Ovary (tissue), 3 donors: ENCODE measurements at regions not wholly inside any gene's neighbourhood (a gene's known extent, or its start where the extent isn't known, plus 50 kb on each side); places are given as distances from the start of the nearest gene placed in this dataset.

Experiments used
- POLR2A ChIP-seq: fragments of 450-650 bp; IDR thresholded peaks from one replicate; pipeline ENCODE4 v1.6.1; 2017; ENCODE audit warnings: antibody characterized with exemption, mild to moderate bottlenecking, moderate library complexity
- TF ChIP-seq, protein P1 (sequence below), 3 donors: fragments of 450-650 bp in 2 of 3; fragments of 200-600 bp in 1 of 3; IDR thresholded peaks; one replicate each; pipeline versions ENCODE4 v1.5.1 to v1.8.0; 2016 to 2022; ENCODE audit warnings: antibody characterized with exemption in 3 of 3, mild to moderate bottlenecking in 1 of 3
- donor health status: DM: no; HTN: no; CAD: no.

DNA sequence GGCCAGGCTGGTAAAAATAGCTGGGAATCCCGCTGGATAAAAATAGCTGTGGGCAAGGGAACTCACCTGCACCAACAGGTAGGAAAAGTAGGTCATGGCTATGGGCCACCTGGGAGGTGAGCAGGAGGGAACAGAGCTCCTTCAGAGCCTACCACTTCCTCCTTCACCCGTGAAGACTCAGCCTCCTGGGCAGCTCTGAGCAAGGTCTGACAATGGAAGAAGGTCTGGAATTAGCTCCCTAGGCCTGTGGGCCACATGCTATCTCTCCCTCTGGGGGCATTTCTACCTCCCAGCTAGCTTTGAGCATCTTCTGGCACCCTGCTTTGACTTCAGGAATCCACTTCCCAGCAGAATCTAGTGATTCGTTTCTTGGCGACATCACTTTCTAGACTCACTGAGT is 153.9 kb downstream of the MRPL14 start:
- TF ChIP-seq, protein P1, sequence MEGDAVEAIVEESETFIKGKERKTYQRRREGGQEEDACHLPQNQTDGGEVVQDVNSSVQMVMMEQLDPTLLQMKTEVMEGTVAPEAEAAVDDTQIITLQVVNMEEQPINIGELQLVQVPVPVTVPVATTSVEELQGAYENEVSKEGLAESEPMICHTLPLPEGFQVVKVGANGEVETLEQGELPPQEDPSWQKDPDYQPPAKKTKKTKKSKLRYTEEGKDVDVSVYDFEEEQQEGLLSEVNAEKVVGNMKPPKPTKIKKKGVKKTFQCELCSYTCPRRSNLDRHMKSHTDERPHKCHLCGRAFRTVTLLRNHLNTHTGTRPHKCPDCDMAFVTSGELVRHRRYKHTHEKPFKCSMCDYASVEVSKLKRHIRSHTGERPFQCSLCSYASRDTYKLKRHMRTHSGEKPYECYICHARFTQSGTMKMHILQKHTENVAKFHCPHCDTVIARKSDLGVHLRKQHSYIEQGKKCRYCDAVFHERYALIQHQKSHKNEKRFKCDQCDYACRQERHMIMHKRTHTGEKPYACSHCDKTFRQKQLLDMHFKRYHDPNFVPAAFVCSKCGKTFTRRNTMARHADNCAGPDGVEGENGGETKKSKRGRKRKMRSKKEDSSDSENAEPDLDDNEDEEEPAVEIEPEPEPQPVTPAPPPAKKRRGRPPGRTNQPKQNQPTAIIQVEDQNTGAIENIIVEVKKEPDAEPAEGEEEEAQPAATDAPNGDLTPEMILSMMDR (IDR thresholded peaks at IDR 0.05), result no peak
- no peak for TF ChIP-seq POLR2A
